ENCODE measurements at regions not wholly inside any gene's neighbourhood (a gene's known extent, or its start where the extent isn't known, plus 50 kb on each side); places are given as distances from the start of the nearest gene placed in this dataset.

DNA sequence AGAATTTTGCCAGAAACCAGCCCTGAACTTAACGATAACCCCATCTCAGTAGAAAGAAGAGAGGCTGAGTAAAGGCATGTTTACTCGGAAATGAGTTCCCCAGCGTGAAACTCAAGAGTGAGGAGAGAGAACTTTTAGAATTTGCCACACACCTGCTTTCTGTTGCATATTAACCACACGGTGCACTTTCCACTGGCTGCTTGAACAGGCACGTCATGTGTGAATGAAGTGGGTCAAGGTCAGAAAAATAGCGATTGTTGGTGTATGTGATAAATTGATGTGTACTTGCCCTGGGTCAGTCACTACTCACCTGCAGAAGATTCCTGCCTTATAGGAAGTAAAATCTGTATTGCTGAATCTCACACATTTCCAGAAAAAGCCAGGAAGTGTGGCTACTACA, 395.7 kb downstream of the TRIML1 start:
- no peak for TF ChIP-seq POLR2A (IDR thresholded peaks at IDR 0.05)
- TF ChIP-seq, protein P1, sequence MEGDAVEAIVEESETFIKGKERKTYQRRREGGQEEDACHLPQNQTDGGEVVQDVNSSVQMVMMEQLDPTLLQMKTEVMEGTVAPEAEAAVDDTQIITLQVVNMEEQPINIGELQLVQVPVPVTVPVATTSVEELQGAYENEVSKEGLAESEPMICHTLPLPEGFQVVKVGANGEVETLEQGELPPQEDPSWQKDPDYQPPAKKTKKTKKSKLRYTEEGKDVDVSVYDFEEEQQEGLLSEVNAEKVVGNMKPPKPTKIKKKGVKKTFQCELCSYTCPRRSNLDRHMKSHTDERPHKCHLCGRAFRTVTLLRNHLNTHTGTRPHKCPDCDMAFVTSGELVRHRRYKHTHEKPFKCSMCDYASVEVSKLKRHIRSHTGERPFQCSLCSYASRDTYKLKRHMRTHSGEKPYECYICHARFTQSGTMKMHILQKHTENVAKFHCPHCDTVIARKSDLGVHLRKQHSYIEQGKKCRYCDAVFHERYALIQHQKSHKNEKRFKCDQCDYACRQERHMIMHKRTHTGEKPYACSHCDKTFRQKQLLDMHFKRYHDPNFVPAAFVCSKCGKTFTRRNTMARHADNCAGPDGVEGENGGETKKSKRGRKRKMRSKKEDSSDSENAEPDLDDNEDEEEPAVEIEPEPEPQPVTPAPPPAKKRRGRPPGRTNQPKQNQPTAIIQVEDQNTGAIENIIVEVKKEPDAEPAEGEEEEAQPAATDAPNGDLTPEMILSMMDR (IDR thresholded peaks at IDR 0.05) = no peak
- TF ChIP-seq POLR2AphosphoS5 (IDR thresholded peaks at IDR 0.05) = no peak
- no peak for TF ChIP-seq EP300 (IDR thresholded peaks at IDR 0.05)
